Endothelial cell (in vitro differentiated cells): ENCODE measurements at regions not wholly inside any gene's neighbourhood (a gene's known extent, or its start where the extent isn't known, plus 50 kb on each side); places are given as distances from the start of the nearest gene placed in this dataset.
"Not testable (repeated sequence)": the region's sequence is repeated elsewhere in the genome, so short reads cannot be mapped to it uniquely, and the experiment has no call there.

Experiments
- DNase-seq: peaks from one replicate; pipeline ENCODE4 v3.0.0; 2021; ENCODE audit warnings: low spot score
- H3K27ac Mint-ChIP-seq: one replicate; pipeline ENCODE4 v1.8.0; 2021; ENCODE audit warnings: mixed read lengths, inconsistent platforms; ENCODE audit not compliant: unreplicated experiment
- H3K27me3 Mint-ChIP-seq: one replicate; pipeline ENCODE4 v1.8.0; 2021; ENCODE audit warnings: mild to moderate bottlenecking, moderate library complexity, mixed read lengths, inconsistent platforms; ENCODE audit not compliant: unreplicated experiment
- H3K36me3 Mint-ChIP-seq: one replicate; pipeline ENCODE4 v1.8.0; 2021; ENCODE audit warnings: mild to moderate bottlenecking, low read depth, mixed read lengths, inconsistent platforms; ENCODE audit not compliant: unreplicated experiment
- H3K4me1 Mint-ChIP-seq: one replicate; pipeline ENCODE4 v1.8.0; 2021; ENCODE audit warnings: mild to moderate bottlenecking, mixed read lengths, inconsistent platforms; ENCODE audit not compliant: unreplicated experiment
- H3K4me3 Mint-ChIP-seq: one replicate; pipeline ENCODE4 v1.8.0; 2021; ENCODE audit warnings: mild to moderate bottlenecking, mixed read lengths, inconsistent platforms; ENCODE audit not compliant: unreplicated experiment
- H3K9me3 Mint-ChIP-seq: one replicate; pipeline ENCODE4 v1.8.0; 2021; ENCODE audit warnings: mixed read lengths, inconsistent platforms; ENCODE audit not compliant: unreplicated experiment
- TF ChIP-seq, protein P1 (sequence below): fragments of 200-600 bp; sonication (generic); IDR thresholded peaks from one replicate; pipeline ENCODE4 v1.5.0; 2021; ENCODE audit warnings: antibody characterized with exemption; ENCODE audit not compliant: unreplicated experiment

- not testable (repeated sequence) for DNase-seq, H3K4me3 Mint-ChIP-seq, H3K4me1 Mint-ChIP-seq, H3K27ac Mint-ChIP-seq, H3K36me3 Mint-ChIP-seq, H3K27me3 Mint-ChIP-seq, H3K9me3 Mint-ChIP-seq
These were observed 342.2 kb downstream of the CEP170 start for GRCh38 chr1:242912855-242913254.

GRCh38 chr1:242900558-242900957 is 354.5 kb downstream of the CEP170 start:
- H3K4me3 Mint-ChIP-seq, H3K36me3 Mint-ChIP-seq, DNase-seq, H3K4me1 Mint-ChIP-seq, H3K27ac Mint-ChIP-seq, H3K27me3 Mint-ChIP-seq, H3K9me3 Mint-ChIP-seq: not testable (repeated sequence)

DNA sequence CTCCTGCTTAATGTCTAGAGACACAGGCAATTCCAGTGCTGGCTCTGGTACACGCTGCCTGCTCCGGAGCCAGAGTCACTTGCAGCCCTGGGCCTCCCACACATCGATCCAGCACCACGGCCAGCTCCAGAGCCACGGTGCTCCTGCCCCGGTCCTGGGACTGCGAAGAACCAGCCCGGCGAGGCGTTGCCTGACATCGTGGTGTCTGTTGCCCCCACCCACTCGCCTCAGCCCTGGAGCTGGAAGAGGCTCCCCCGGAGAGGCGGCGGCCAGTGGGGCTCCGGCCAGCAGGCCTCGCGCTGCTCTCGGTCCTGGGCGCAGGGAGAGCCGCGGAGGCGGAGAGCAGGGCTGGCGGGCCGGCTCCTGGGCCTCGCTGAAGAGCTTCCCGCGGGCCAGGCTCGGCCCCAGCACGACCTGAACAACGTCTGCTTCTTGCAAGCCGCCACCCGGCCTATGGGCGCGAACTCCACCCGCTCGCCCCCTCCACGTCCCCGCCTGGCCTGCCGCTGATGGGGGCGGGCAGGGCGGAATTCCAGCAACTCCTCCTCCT is 364.8 kb downstream of the CEP170 start:
- Mint-ChIP-seq H3K4me3 (no peak overlapping the region), H3K27ac (no peak overlapping the region), H3K36me3 (no peaks in the 10 kb centered on the region), H3K4me1 (peaks cover 2% of the 10 kb centered on the region), H3K27me3 (no peaks in the 10 kb centered on the region), H3K9me3 (no peaks in the 10 kb centered on the region)
- peak; percentile 83 for DNase-seq
- TF ChIP-seq, protein P1, sequence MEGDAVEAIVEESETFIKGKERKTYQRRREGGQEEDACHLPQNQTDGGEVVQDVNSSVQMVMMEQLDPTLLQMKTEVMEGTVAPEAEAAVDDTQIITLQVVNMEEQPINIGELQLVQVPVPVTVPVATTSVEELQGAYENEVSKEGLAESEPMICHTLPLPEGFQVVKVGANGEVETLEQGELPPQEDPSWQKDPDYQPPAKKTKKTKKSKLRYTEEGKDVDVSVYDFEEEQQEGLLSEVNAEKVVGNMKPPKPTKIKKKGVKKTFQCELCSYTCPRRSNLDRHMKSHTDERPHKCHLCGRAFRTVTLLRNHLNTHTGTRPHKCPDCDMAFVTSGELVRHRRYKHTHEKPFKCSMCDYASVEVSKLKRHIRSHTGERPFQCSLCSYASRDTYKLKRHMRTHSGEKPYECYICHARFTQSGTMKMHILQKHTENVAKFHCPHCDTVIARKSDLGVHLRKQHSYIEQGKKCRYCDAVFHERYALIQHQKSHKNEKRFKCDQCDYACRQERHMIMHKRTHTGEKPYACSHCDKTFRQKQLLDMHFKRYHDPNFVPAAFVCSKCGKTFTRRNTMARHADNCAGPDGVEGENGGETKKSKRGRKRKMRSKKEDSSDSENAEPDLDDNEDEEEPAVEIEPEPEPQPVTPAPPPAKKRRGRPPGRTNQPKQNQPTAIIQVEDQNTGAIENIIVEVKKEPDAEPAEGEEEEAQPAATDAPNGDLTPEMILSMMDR, result no peak

- Mint-ChIP-seq H3K27me3 (no peaks in the 10 kb centered on the region), H3K36me3 (no peaks in the 10 kb centered on the region), H3K27ac (no peak overlapping the region), H3K4me1 (peaks cover 2% of the 10 kb centered on the region), H3K9me3 (no peaks in the 10 kb centered on the region), H3K4me3 (no peak overlapping the region)
- TF ChIP-seq, protein P1, result no peak
- no peak for DNase-seq
These were observed 361.6 kb upstream of the PLD5 start for GRCh38 chr1:242886137-242886536.

GRCh38 chr1:242880022-242880421 is 355.5 kb upstream of the PLD5 start:
- not testable (repeated sequence) for H3K4me3 Mint-ChIP-seq, H3K9me3 Mint-ChIP-seq, H3K36me3 Mint-ChIP-seq, DNase-seq, H3K27ac Mint-ChIP-seq, H3K27me3 Mint-ChIP-seq, H3K4me1 Mint-ChIP-seq

- H3K4me3 Mint-ChIP-seq, result no peak overlapping the region
- H3K27ac Mint-ChIP-seq, result no peak overlapping the region
- DNase-seq, result no peak
- no peaks in the 10 kb centered on the region for H3K27me3 Mint-ChIP-seq
- no peaks in the 10 kb centered on the region for H3K4me1 Mint-ChIP-seq
- H3K36me3 Mint-ChIP-seq, result no peaks in the 10 kb centered on the region
- no peaks in the 10 kb centered on the region for H3K9me3 Mint-ChIP-seq
- TF ChIP-seq, protein P1, result no peak
These were observed 353.2 kb upstream of the PLD5 start for GRCh38 chr1:242877743-242878142.
